HUES6 (cell line): ENCODE measurements at regions not wholly inside any gene's neighbourhood (a gene's known extent, or its start where the extent isn't known, plus 50 kb on each side); places are given as distances from the start of the nearest gene placed in this dataset.

ENCODE experiments used
- H3K27ac ChIP-seq: 2 replicates; pipeline ENCODE4 v1.7.0; 2013; ENCODE audit warnings: low read depth, mild to moderate bottlenecking, low read length, inconsistent platforms
- H3K27me3 ChIP-seq: 2 replicates; pipeline ENCODE4 v1.6.1; 2013; ENCODE audit warnings: low read length; ENCODE audit not compliant: control insufficient read depth, insufficient read depth
- H3K36me3 ChIP-seq: 2 replicates; pipeline ENCODE4 v1.6.1; 2013; ENCODE audit warnings: low read length; ENCODE audit not compliant: control insufficient read depth, insufficient read depth
- H3K4me1 ChIP-seq: 2 replicates; pipeline ENCODE4 v1.6.1; 2013; ENCODE audit warnings: low read length; ENCODE audit not compliant: control insufficient read depth, insufficient read depth
- H3K4me3 ChIP-seq: 2 replicates; pipeline ENCODE4 v1.5.1; 2013; ENCODE audit warnings: low read depth, low read length
- H3K9ac ChIP-seq: one replicate; pipeline ENCODE4 v1.6.1; 2013; ENCODE audit warnings: mild to moderate bottlenecking, low read length
- H3K9me3 ChIP-seq: 2 replicates; pipeline ENCODE4 v1.6.1; 2013; ENCODE audit warnings: low read depth, low read length; ENCODE audit not compliant: control insufficient read depth, insufficient read depth

DNA sequence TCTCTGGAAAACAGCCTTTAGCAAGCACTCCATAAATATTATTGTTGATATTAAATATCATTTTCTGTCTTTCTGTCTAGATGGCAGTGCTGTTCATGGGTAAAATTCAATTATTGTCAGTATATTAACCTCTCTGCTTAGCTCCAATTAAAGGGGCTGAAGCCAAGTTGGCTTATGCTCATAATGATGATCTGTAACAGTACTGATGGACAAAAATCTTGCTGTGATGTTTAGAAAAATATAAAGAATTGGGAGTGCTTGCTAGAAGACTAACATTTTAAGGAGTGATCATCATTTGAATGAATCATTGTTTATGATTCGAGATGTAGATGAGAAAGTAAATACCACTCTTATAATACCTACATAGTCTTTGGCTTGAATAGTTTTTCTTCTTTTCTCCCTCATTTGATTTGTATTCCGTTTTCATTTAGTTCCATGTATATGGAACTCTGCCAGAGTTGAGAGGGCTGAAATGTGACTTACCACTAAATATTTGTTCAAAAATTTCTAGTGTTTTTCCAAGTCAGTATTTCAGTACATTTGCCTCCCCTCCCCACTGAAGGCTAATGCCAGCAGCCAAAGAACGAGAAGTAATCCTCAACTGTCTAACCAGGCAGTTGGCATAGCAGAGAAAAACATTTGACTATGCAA, 538.3 kb downstream of the CSNK1G3 start:
- no peaks in the 10 kb centered on the region for H3K9me3 ChIP-seq
- no peaks in the 10 kb centered on the region for H3K27me3 ChIP-seq
- H3K36me3 ChIP-seq, result no peaks in the 10 kb centered on the region
- no peak overlapping the region for H3K4me3 ChIP-seq
- no peaks in the 10 kb centered on the region for H3K4me1 ChIP-seq
- H3K9ac ChIP-seq, result no peak overlapping the region
- H3K27ac ChIP-seq, result no peak overlapping the region

GRCh38 chr5:124045412-124045811, 533.4 kb downstream of the CSNK1G3 start:
- H3K9me3 ChIP-seq, result peaks cover 14% of the 10 kb centered on the region
- no peak overlapping the region for H3K27ac ChIP-seq
- no peak overlapping the region for H3K4me3 ChIP-seq
- H3K4me1 ChIP-seq, result no peaks in the 10 kb centered on the region
- no peaks in the 10 kb centered on the region for H3K36me3 ChIP-seq
- H3K27me3 ChIP-seq, result no peaks in the 10 kb centered on the region
- H3K9ac ChIP-seq, result no peak overlapping the region

GRCh38 chr5:124044613-124045012, 532.6 kb downstream of the CSNK1G3 start:
- Histone ChIP-seq H3K4me3 (no peak overlapping the region), H3K9ac (no peak overlapping the region), H3K4me1 (no peaks in the 10 kb centered on the region), H3K9me3 (peaks cover 14% of the 10 kb centered on the region), H3K36me3 (no peaks in the 10 kb centered on the region), H3K27me3 (no peaks in the 10 kb centered on the region), H3K27ac (no peak overlapping the region)

DNA sequence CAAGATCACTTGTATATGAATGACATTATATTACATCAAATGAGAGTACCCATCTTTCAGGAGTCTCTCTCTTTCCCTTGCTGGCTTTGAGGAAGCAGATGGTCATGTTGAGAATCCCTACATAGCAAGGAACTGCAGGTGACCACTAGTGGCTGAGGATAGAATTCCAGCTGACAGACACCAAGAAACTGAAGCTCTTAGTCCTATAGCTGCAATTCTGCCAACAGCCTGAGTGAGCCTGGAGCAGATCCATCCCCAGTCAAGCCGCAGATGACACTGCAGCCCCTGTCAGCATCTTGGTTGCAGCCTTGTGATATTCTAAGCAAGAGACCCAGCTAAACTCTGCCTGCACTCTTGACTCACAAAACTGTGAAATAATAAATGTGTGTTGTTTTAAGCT, 531.5 kb downstream of the CSNK1G3 start:
- Histone ChIP-seq H3K4me3 (no peak overlapping the region), H3K27ac (no peak overlapping the region), H3K9ac (no peak overlapping the region), H3K27me3 (no peaks in the 10 kb centered on the region), H3K9me3 (peaks cover 14% of the 10 kb centered on the region), H3K4me1 (no peaks in the 10 kb centered on the region), H3K36me3 (no peaks in the 10 kb centered on the region)

DNA sequence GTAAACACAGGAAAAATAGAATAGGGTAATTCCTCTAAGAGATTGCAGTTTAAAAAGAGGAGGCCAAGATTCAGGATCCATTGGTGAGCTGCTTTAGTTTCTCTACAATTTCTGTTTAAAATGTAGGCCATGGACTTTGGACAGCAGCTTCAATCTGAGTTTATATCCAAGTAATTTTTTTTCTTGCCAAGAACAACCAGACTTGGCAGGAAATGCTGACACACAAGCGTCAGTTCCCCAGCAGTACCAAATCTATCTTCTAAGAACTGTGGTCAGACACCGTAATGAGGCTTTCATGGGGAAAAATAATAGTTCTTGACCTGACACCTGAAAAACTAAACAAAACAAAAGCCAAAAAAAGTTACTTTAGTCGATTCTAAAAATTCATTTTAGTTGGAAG, 528.8 kb downstream of the CSNK1G3 start:
- Histone ChIP-seq H3K27me3 (no peaks in the 10 kb centered on the region), H3K4me3 (no peak overlapping the region), H3K27ac (no peak overlapping the region), H3K4me1 (no peaks in the 10 kb centered on the region), H3K9ac (no peak overlapping the region), H3K9me3 (peaks cover 14% of the 10 kb centered on the region), H3K36me3 (no peaks in the 10 kb centered on the region)

DNA sequence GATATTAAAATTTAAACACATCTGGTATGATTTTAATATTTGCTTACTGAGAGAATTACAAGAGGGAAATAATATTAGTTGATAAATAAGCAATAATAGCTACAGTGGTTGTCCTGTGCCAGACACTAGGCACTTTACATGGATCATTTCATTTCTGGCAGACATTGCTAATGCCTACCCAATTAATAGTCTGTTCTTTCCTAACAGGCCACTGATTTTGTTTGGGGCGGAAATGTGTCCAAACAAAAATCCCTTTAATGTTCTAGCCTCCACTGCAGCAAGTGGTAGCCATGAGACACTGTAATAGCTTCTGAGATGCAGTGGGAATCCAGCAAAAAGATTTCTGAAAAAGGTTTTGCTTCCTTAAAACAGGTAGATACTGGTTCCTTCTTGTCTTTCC, 527.4 kb downstream of the CSNK1G3 start:
- Histone ChIP-seq H3K9ac (no peak overlapping the region), H3K4me1 (no peaks in the 10 kb centered on the region), H3K4me3 (no peak overlapping the region), H3K27me3 (no peaks in the 10 kb centered on the region), H3K27ac (no peak overlapping the region), H3K9me3 (peaks cover 14% of the 10 kb centered on the region), H3K36me3 (no peaks in the 10 kb centered on the region)

DNA sequence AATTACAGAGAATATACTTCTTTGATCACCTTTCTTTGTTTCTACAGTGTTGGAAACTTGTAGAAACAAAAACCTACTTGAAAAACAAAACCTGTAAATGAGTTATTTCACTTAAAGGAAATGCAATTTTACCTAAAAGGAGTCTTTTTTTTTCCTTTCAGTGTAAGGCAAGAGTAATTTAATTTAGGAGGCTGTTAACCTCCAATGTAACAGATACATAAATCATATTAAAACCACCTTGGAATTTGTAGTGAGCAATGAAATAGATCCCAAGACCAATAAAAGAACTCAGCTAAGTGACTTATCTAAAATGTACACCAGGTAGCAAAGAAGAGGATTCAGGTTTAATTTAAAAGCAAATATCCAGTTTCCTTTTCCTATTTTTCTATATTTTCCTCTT, 524.8 kb downstream of the CSNK1G3 start:
- no peak overlapping the region for H3K27ac ChIP-seq

DNA sequence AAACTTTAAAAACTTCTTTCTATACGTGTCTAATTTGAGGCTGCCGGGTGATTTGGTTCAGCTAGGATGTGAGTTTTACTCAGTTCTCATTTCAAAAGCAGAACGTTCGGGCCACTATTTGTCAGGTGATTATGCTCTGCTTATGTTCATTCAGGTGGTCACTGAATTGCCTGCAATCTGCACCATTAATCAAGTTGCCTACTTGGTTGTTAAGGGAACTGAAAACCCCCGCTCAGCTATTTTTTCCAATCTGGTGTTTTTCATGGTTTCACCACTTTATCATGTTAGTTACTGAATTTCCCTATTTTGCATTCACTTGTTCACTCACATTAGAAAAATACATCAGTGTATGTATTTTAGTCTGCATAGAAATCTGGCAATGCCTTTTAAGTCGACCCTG, 523.0 kb downstream of the CSNK1G3 start:
- Histone ChIP-seq H3K27ac (no peak overlapping the region), H3K9me3 (no peaks in the 10 kb centered on the region), H3K4me3 (no peak overlapping the region), H3K4me1 (no peaks in the 10 kb centered on the region), H3K9ac (no peak overlapping the region), H3K27me3 (no peaks in the 10 kb centered on the region), H3K36me3 (no peaks in the 10 kb centered on the region)

More for the DNA sequence above, 524.8 kb downstream of the CSNK1G3 start:
- H3K9me3 ChIP-seq, result peaks cover 2% of the 10 kb centered on the region; the same call in 1 of the 2 replicates
- H3K9ac ChIP-seq, result no peak overlapping the region
- no peak overlapping the region for H3K4me3 ChIP-seq
- H3K27me3 ChIP-seq, result no peaks in the 10 kb centered on the region
- H3K36me3 ChIP-seq, result no peaks in the 10 kb centered on the region
- H3K4me1 ChIP-seq, result no peaks in the 10 kb centered on the region

- Histone ChIP-seq H3K4me1 (no peaks in the 10 kb centered on the region), H3K27ac (no peak overlapping the region), H3K9ac (no peak overlapping the region), H3K4me3 (no peak overlapping the region), H3K36me3 (no peaks in the 10 kb centered on the region), H3K9me3 (no peaks in the 10 kb centered on the region), H3K27me3 (no peaks in the 10 kb centered on the region)
Observed at GRCh38 chr5:124034083-124034700, 522.2 kb downstream of the CSNK1G3 start.

DNA sequence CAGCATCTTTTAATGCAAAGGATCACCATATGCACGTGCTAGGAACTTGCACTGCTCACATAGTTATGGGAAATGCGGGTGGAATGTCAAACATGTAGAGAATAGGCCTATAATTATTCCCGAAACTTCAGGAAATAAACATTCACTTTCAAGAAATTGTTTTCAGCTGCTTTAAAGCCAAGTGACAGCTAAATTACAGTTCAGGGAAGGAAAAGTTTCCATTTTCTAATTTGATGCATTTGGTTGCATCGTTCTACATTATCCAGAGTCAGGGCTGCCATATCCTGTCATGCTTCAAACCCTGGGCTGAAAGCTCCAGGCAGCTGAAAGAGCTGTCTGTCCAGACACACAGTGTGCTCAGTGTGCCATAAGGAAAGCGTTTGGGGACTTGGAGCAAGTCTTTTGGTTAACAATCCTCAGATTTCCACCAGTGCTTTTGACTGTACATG, 518.1 kb downstream of the CSNK1G3 start:
- Histone ChIP-seq H3K36me3 (no peaks in the 10 kb centered on the region), H3K4me3 (no peak overlapping the region), H3K27me3 (no peaks in the 10 kb centered on the region), H3K27ac (no peak overlapping the region), H3K4me1 (peaks cover 7% of the 10 kb centered on the region), H3K9ac (no peak overlapping the region), H3K9me3 (no peaks in the 10 kb centered on the region)

- no peaks in the 10 kb centered on the region for H3K27me3 ChIP-seq
- H3K4me1 ChIP-seq, result peaks cover 8% of the 10 kb centered on the region
- H3K9me3 ChIP-seq, result no peaks in the 10 kb centered on the region
- no peaks in the 10 kb centered on the region for H3K36me3 ChIP-seq
- H3K27ac ChIP-seq, result no peak overlapping the region
- H3K4me3 ChIP-seq, result no peak overlapping the region
- H3K9ac ChIP-seq, result no peak overlapping the region
Observed at GRCh38 chr5:124027441-124027840, 515.5 kb downstream of the CSNK1G3 start.
